Upper lobe of right lung (tissue), 1 donor: ENCODE measurements at regions not wholly inside any gene's neighbourhood (a gene's known extent, or its start where the extent isn't known, plus 50 kb on each side); places are given as distances from the start of the nearest gene placed in this dataset.

Experiments used
- ATAC-seq: fragments of 200-7000 bp; cut with Tn5 transposase; one replicate; pipeline ENCODE4 v1.9.1; 2020; ENCODE audit warnings: mild to moderate bottlenecking, moderate library complexity
- DNase-seq: peaks from one replicate; pipeline ENCODE4 v3.0.0-alpha.2; 2020
- H3K27ac ChIP-seq: fragments of 200-600 bp; one replicate; pipeline ENCODE4 v1.8.0; 2022
- H3K27me3 ChIP-seq: fragments of 200-600 bp; one replicate; pipeline ENCODE4 v1.8.0; 2022; ENCODE audit warnings: mild to moderate bottlenecking
- H3K36me3 ChIP-seq: fragments of 200-600 bp; one replicate; pipeline ENCODE4 v1.8.0; 2022
- H3K4me1 ChIP-seq: fragments of 200-600 bp; one replicate; pipeline ENCODE4 v1.8.0; 2022
- H3K4me3 ChIP-seq: fragments of 200-600 bp; one replicate; pipeline ENCODE4 v1.8.0; 2022; ENCODE audit warnings: mild to moderate bottlenecking
- H3K9me3 ChIP-seq: fragments of 200-600 bp; one replicate; pipeline ENCODE4 v1.8.0; 2022
- intact Hi-C: fragments of 100-400 bp; cut with DNase I; formaldehyde crosslinking; loops from one replicate; pipeline ENCODE4 v1.11.0; 2022
- TF ChIP-seq, protein P1 (sequence below): fragments of 200-600 bp; IDR thresholded peaks from one replicate; pipeline ENCODE4 v1.8.0; 2022; ENCODE audit warnings: antibody characterized with exemption
- donor health status: DM: no; HTN: yes; CAD: no; lungs with severe emphysema.

DNA sequence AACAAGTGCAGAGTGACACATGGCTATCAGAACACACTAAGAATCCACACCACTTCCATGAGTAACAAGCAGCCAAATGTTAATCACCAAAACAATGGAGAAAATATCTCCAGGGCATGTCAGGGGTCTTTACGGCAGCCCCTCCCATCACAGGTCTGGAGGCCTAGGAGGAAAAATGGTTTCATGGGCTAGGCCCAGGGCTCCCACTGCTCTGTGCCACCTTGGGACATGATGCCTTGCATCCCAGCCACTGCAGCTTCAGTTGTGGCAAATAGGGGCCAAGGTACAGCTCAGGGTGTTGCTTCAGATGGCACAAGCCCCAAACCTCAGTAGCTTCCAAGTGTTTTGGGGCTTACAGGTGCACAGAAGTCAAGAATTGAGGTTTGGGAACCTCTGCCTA, 66.6 kb downstream of the NEURL3 start:
- H3K36me3 ChIP-seq: no peaks in the 10 kb centered on the region
- H3K27ac ChIP-seq: no peak overlapping the region
- no peaks in the 10 kb centered on the region for H3K9me3 ChIP-seq
- no peak overlapping the region for H3K4me3 ChIP-seq
- ATAC-seq (no peak), DNase-seq (no peak)
- intact Hi-C loops: no loop called here
- TF ChIP-seq, protein P1, sequence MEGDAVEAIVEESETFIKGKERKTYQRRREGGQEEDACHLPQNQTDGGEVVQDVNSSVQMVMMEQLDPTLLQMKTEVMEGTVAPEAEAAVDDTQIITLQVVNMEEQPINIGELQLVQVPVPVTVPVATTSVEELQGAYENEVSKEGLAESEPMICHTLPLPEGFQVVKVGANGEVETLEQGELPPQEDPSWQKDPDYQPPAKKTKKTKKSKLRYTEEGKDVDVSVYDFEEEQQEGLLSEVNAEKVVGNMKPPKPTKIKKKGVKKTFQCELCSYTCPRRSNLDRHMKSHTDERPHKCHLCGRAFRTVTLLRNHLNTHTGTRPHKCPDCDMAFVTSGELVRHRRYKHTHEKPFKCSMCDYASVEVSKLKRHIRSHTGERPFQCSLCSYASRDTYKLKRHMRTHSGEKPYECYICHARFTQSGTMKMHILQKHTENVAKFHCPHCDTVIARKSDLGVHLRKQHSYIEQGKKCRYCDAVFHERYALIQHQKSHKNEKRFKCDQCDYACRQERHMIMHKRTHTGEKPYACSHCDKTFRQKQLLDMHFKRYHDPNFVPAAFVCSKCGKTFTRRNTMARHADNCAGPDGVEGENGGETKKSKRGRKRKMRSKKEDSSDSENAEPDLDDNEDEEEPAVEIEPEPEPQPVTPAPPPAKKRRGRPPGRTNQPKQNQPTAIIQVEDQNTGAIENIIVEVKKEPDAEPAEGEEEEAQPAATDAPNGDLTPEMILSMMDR: no peak
- no peaks in the 10 kb centered on the region for H3K27me3 ChIP-seq
- no peaks in the 10 kb centered on the region for H3K4me1 ChIP-seq

DNA sequence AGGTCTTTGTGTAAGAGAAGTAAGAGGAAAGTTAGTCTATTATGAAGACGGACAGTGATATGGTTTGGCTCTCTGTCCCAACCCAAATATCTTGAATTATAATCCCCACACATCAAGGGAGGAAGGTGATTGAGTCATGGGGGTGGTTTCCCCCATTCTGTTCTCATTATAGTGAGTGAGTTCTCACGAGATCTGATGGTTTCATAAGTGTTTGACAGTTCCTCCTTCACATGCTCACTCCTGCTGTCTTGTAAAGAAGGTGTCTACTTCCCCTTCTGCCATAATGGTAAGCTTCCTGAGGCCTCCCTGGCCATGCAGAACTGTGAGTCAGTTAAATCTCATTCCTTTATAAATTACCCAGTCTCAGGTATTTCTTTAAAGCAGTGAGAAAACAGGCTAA, 67.6 kb downstream of the NEURL3 start:
- no peak overlapping the region for H3K4me3 ChIP-seq
- no peaks in the 10 kb centered on the region for H3K36me3 ChIP-seq
- H3K9me3 ChIP-seq: no peaks in the 10 kb centered on the region
- intact Hi-C loops: no loop called here
- ATAC-seq: no peak
- DNase-seq: no peak
- H3K27ac ChIP-seq: no peak overlapping the region
- no peaks in the 10 kb centered on the region for H3K4me1 ChIP-seq
- TF ChIP-seq, protein P1: no peak
- H3K27me3 ChIP-seq: no peaks in the 10 kb centered on the region

DNA sequence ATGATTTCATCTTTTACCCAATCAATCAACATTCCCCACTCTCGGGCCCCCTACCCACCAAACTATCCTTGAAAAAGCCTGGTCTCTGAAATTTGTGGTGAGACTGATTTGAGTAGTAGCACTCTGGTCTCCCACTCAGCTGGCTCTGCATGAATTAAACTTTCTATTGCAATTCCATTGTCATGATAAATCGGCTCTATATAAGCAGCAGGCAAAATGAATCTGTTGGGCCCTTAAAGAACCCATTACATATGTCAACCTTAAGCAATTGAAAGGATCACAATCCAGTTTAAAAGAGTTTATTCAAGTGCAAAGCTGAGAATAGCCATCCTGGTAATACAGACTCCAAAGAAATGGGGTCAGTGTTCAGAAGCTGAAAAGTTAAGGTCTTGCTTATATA, 68.2 kb downstream of the NEURL3 start:
- intact Hi-C loops: no loop called here
- TF ChIP-seq, protein P1: no peak
- ATAC-seq (no peak), DNase-seq (no peak)
- Histone ChIP-seq H3K27ac (no peak overlapping the region), H3K4me3 (no peak overlapping the region), H3K4me1 (no peaks in the 10 kb centered on the region), H3K9me3 (no peaks in the 10 kb centered on the region), H3K27me3 (no peaks in the 10 kb centered on the region), H3K36me3 (no peaks in the 10 kb centered on the region)

DNA sequence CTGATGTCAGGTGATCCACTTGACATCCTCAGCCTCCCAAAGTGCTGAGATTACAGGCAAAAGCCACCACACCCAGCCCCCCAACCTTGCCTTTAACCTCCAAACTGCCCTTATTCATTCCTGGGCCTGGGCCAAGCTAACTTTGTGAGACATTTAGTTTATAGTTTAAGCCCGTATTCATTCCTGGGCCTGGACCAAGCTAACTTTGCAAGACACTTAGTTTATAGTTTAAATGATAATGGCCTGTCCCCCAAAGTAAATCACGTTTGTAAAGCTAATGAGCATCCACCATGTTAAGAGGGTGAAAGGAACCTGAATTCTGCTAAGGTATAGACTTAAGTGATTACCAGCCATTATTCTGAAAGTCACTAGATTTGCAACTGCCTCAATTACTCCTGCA, 68.7 kb downstream of the NEURL3 start:
- intact Hi-C loops: no loop called here
- H3K4me3 ChIP-seq: no peak overlapping the region
- H3K4me1 ChIP-seq: no peaks in the 10 kb centered on the region
- ATAC-seq (no peak), DNase-seq (no peak)
- no peaks in the 10 kb centered on the region for H3K36me3 ChIP-seq
- H3K27ac ChIP-seq: no peak overlapping the region
- H3K9me3 ChIP-seq: no peaks in the 10 kb centered on the region
- TF ChIP-seq, protein P1: no peak
- H3K27me3 ChIP-seq: no peaks in the 10 kb centered on the region

DNA sequence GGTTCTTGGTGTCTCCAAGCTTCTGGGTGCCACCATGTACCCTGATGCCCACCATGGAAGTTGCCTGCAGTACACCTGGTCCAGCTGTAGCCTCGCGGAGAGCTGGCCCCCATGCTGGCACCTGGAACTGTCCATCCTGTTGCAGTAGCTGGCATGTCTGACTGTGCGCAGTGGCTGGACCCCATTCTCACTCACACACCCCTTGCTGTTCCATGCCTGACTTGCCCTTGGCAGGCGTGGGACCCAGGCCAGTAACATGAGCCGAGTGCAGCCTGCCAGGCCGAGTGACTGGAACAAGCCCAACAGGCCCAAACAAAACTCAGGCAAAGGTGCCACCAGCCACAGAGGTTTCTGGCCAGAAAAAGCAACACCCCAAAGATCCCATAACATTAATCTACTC, 73.8 kb downstream of the NEURL3 start:
- Histone ChIP-seq H3K4me1 (no peaks in the 10 kb centered on the region), H3K9me3 (no peaks in the 10 kb centered on the region), H3K4me3 (no peak overlapping the region), H3K27ac (no peak overlapping the region), H3K27me3 (no peaks in the 10 kb centered on the region), H3K36me3 (no peaks in the 10 kb centered on the region)
- intact Hi-C loops: no loop called here
- DNase-seq (no peak), ATAC-seq (no peak)
- TF ChIP-seq, protein P1: no peak

DNA sequence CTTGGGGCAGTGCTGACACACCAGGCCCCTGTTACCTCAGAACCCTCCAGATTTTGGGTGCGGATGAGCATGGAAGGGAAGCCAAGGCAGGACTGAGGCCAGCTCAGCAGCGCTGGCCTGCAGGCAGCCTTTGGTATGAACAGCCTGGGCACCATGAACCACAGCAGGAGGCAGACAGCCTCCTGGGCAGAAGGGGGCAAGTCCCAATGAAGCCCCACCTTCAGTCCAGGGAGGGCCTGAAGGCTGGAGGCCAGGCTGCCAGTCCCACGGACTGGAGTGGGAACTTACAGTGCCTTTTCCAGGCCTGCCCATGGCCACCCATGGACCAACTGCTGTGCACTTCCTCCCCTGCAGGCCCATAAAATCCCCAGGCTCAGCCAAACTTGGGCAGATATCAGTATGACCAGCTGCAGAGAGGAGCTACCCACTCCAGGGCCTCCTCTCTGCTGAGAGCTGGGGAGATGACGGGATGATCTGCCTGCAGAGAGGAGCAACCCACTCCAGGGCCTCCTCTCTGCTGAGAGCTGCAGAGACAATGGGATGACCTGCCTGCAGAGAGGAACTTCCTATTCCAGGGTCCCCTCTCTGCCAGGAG, 74.7 kb downstream of the NEURL3 start:
- Histone ChIP-seq H3K36me3 (no peaks in the 10 kb centered on the region), H3K9me3 (no peaks in the 10 kb centered on the region), H3K4me1 (no peaks in the 10 kb centered on the region), H3K27ac (no peak overlapping the region), H3K4me3 (no peak overlapping the region), H3K27me3 (no peaks in the 10 kb centered on the region)
- TF ChIP-seq, protein P1: no peak
- ATAC-seq (no peak), DNase-seq (no peak)
- intact Hi-C loops: no loop called here
